ENCODE measurements at regions not wholly inside any gene's neighbourhood (a gene's known extent, or its start where the extent isn't known, plus 50 kb on each side); places are given as distances from the start of the nearest gene placed in this dataset.

DNA sequence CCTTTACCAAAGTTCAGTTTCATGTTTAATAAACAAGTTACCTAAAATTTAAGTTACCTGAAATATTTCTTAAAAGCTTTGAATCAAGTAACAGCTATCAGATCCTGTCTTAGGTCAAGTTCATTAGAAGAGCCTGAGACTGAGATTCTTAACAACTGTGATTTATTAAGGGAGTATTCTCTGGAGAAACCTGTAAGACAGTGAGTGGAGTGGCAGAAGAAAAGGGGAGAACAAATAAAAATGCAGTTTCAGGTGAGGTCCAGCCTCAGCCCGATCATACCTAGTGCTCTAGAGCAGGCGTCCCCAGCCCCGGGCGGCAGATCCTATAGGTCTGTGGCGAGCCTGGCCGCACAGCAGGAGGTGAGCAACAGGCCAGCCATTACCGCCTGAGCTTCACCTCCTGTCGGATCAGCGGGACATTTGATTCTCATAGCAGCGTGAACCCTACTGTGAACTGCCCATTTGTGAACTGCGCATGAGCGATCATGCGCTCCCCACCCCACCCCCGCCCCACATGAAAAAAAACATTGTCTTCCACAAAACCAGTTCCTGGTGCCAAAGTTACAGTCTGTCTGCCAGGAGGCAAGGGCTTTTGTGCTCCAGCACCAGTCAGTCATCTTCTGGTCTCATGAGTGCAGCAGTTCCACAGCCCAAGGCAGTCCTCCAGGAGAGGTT lies 59.2 kb upstream of the ADGRB3 start:
- intact Hi-C loops (cut with micrococcal nuclease; ENCODE audit: unreplicated experiment): no loop called here
- H3K4me1 ChIP-seq (ENCODE audit: insufficient read depth, low read length, poor library complexity, severe bottlenecking): no peaks in the 10 kb centered on the region
- CTCF ChIA-PET: no interaction called here
- H3K27me3 ChIP-seq (replicated peaks; ENCODE audit: insufficient read depth, low read depth, low read length, poor library complexity): no peaks in the 10 kb centered on the region
- peak; percentile 35 for DNase-seq (ENCODE audit: low spot score)
- H3K4me3 ChIP-seq (ENCODE audit: low read depth, low read length, poor library complexity, severe bottlenecking): no peak overlapping the region
- H3K36me3 ChIP-seq (ENCODE audit: insufficient read depth, low read length, poor library complexity, severe bottlenecking): no peaks in the 10 kb centered on the region
- POLR2A ChIA-PET (ENCODE audit: low non-redundant PET): no interaction called here
- H3K27ac ChIP-seq (ENCODE audit: low read depth, low read length, poor library complexity, severe bottlenecking): no peak overlapping the region
- peaks cover 4% of the 10 kb centered on the region for H3K9me3 ChIP-seq (ENCODE audit: low read depth, low read length, poor library complexity, severe bottlenecking)
- no TSS peak for BruUV-seq (replicated peaks)
- no peak for TF ChIP-seq EZH2 (IDR thresholded peaks at IDR 0.05; ENCODE audit: borderline replicate concordance, low read depth, low read length, poor library complexity, severe bottlenecking)
- TF ChIP-seq, protein P1, sequence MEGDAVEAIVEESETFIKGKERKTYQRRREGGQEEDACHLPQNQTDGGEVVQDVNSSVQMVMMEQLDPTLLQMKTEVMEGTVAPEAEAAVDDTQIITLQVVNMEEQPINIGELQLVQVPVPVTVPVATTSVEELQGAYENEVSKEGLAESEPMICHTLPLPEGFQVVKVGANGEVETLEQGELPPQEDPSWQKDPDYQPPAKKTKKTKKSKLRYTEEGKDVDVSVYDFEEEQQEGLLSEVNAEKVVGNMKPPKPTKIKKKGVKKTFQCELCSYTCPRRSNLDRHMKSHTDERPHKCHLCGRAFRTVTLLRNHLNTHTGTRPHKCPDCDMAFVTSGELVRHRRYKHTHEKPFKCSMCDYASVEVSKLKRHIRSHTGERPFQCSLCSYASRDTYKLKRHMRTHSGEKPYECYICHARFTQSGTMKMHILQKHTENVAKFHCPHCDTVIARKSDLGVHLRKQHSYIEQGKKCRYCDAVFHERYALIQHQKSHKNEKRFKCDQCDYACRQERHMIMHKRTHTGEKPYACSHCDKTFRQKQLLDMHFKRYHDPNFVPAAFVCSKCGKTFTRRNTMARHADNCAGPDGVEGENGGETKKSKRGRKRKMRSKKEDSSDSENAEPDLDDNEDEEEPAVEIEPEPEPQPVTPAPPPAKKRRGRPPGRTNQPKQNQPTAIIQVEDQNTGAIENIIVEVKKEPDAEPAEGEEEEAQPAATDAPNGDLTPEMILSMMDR (conservative IDR thresholded peaks at IDR 0.05; ENCODE audit: low read depth, low read length): no peak

DNA sequence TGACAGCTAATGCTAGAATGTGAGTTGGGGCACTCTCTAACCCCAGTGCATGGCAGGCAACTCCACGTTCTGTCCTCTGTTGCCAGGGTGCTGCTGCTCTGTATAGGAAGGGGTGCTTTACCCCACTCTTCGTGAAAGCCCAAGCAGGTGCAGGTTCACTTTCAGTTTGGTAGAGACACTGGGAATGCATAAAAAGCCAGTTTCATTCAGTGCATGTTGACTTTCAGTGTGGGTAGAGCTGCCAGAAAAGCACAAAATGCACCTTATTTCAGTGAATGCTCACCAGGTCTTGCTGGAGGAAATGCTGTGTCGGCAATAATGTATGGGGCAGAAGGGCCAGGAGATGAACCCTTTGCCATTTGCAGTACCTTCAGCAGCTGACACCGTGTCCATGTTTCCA lies 62.1 kb upstream of the ADGRB3 start:
- POLR2A ChIA-PET (ENCODE audit: low non-redundant PET): no interaction called here
- intact Hi-C loops (cut with micrococcal nuclease; ENCODE audit: unreplicated experiment): loop anchor here (1.0 to 2.0 kb wide), 3 partner anchors 62 to 395 kb away; partner anchors contain the start of gene ADGRB3

DNA sequence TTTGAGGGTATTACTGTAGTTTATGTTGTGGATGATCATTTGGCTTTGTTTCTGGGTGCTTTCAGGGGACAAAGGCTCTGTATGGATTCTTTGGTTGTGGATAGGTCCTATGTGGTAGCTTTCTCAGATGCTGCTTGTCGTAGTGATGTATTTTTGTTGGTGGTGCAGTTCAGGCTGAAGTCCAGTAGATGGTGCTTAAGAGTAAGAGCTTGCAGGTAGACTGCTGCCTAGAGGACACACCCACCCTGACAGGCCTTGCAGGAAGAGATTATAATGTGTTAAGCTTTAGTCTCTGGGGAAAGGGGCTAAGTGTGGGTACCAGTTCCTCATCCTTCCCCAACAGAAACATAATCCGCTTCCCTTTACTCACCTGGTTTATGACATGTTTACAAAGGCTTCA lies 62.6 kb upstream of the ADGRB3 start:
- Histone ChIP-seq H3K27ac (ENCODE audit: low read depth, low read length, poor library complexity, severe bottlenecking) (no peak overlapping the region), H3K4me1 (ENCODE audit: insufficient read depth, low read length, poor library complexity, severe bottlenecking) (no peaks in the 10 kb centered on the region), H3K27me3 (replicated peaks; ENCODE audit: insufficient read depth, low read depth, low read length, poor library complexity) (no peaks in the 10 kb centered on the region), H3K4me3 (ENCODE audit: low read depth, low read length, poor library complexity, severe bottlenecking) (no peak overlapping the region), H3K9me3 (ENCODE audit: low read depth, low read length, poor library complexity, severe bottlenecking) (peaks cover 10% of the 10 kb centered on the region), H3K36me3 (ENCODE audit: insufficient read depth, low read length, poor library complexity, severe bottlenecking) (no peaks in the 10 kb centered on the region)
- POLR2A ChIA-PET (ENCODE audit: low non-redundant PET): no interaction called here
- intact Hi-C loops (cut with micrococcal nuclease; ENCODE audit: unreplicated experiment): loop anchor here (1.0 to 2.0 kb wide), 3 partner anchors 62 to 396 kb away; partner anchors contain the start of gene ADGRB3
- CTCF ChIA-PET: interaction anchor here (0.6 to 1.5 kb wide), 4 partner anchors 13 to 1594 kb away, joined by 3 to 10 read pairs (median 5); partner anchors contain the start of gene ADGRB3
- no TSS peak for BruUV-seq (replicated peaks)
- TF ChIP-seq, protein P1 (conservative IDR thresholded peaks at IDR 0.05; ENCODE audit: low read depth, low read length): peak; percentile 72
- TF ChIP-seq EZH2 (IDR thresholded peaks at IDR 0.05; ENCODE audit: borderline replicate concordance, low read depth, low read length, poor library complexity, severe bottlenecking): no peak
- peak; percentile 87 for DNase-seq (ENCODE audit: low spot score)

More for the DNA sequence above, 62.1 kb upstream of the ADGRB3 start:
- Histone ChIP-seq H3K9me3 (ENCODE audit: low read depth, low read length, poor library complexity, severe bottlenecking) (peaks cover 9% of the 10 kb centered on the region), H3K36me3 (ENCODE audit: insufficient read depth, low read length, poor library complexity, severe bottlenecking) (no peaks in the 10 kb centered on the region), H3K4me3 (ENCODE audit: low read depth, low read length, poor library complexity, severe bottlenecking) (no peak overlapping the region), H3K27ac (ENCODE audit: low read depth, low read length, poor library complexity, severe bottlenecking) (no peak overlapping the region), H3K27me3 (replicated peaks; ENCODE audit: insufficient read depth, low read depth, low read length, poor library complexity) (no peaks in the 10 kb centered on the region), H3K4me1 (ENCODE audit: insufficient read depth, low read length, poor library complexity, severe bottlenecking) (no peaks in the 10 kb centered on the region)
- BruUV-seq (replicated peaks): no TSS peak
- no peak for DNase-seq (ENCODE audit: low spot score)
- no peak for TF ChIP-seq EZH2 (IDR thresholded peaks at IDR 0.05; ENCODE audit: borderline replicate concordance, low read depth, low read length, poor library complexity, severe bottlenecking)
- TF ChIP-seq, protein P1 (conservative IDR thresholded peaks at IDR 0.05; ENCODE audit: low read depth, low read length): no peak
- CTCF ChIA-PET: interaction anchor here (1.2 to 1.5 kb wide), 3 partner anchors 13 to 63 kb away, joined by 4 to 10 read pairs (median 6); partner anchors contain the start of gene ADGRB3

Data from A673 (cell line).